ENCODE measurements at regions not wholly inside any gene's neighbourhood (a gene's known extent, or its start where the extent isn't known, plus 50 kb on each side); places are given as distances from the start of the nearest gene placed in this dataset.
"Not testable (repeated sequence)": the region's sequence is repeated elsewhere in the genome, so short reads cannot be mapped to it uniquely, and the experiment has no call there.

DNA sequence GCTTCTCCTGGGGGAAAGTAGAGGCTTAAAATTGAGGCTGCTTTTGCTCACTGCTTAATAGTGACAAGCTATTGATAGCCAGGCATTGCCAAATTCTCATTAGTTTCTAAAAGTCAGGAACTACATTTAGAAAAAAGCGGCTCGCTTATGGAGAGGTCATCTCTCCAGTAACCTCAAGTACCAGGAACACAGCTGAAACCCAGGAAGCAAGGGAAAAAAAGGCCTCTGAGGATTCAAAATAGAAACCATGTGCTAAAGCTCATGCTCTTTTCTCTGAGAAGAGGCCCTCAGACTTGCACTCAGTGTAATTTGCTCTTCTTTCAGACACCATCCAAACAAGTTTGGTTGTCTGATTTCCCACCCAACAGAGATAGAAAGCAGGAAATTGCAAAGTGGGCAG is 261.4 kb upstream of the USP25 start:
- TF ChIP-seq POLR2AphosphoS5 (IDR thresholded peaks at IDR 0.05; ENCODE audit: low read depth, low read length), result no peak
- TF ChIP-seq TAF1 (IDR thresholded peaks at IDR 0.05; ENCODE audit: borderline replicate concordance, low read depth, low read length), result no peak
- TF ChIP-seq POLR2A (IDR thresholded peaks at IDR 0.05; ENCODE audit: low read depth, low read length), result no peak
- FAIRE-seq (no peak), DNase-seq (ENCODE audit: insufficient read length) (no peak)

DNA sequence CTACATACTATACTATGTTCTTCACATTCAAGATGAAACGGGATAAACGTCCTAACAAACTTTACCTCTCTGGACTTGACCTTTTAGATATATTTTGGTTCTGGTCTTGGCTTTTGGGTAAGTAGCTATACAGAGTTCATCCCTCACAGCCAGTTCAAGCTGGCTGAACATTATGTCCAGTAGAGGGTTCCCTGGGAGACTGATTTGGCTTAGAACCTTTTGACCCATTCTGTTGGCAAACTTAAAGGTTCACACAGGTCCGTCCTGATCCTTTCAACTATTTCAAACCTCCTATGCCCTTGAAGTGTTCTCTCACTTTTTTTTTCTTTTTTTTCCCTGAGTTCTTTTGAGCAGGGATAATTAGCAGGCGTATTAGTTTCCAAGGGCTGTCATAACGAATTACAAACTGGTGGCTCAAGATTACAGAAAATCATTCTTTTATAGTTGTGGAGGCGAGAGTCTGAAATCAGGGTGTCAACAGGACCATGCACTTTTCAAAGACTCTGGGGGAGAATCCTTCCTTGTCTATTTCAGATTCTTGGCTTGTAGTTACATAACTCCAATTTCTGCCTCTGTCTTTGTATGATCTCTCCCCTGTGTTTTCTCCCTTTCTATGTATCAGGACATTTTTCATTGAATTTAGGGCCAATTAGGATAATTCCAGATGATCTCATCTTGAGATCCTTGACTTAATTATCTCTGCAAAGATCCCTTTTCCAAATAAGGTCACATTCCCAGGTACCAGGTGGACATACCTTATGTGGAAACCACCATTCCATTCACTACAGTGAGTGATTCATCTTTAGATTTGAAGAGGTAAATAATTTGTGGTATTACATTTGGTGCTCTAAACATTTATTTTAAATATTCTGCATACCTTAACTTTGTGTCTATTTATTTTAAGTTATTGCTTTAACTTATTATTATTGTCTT is 257.4 kb upstream of the USP25 start:
- no peak for DNase-seq (ENCODE audit: insufficient read length)
- FAIRE-seq, result no peak
- TF ChIP-seq TAF1 (IDR thresholded peaks at IDR 0.05; ENCODE audit: borderline replicate concordance, low read depth, low read length) (no peak), POLR2A (IDR thresholded peaks at IDR 0.05; ENCODE audit: low read depth, low read length) (no peak), POLR2AphosphoS5 (IDR thresholded peaks at IDR 0.05; ENCODE audit: low read depth, low read length) (no peak)

DNA sequence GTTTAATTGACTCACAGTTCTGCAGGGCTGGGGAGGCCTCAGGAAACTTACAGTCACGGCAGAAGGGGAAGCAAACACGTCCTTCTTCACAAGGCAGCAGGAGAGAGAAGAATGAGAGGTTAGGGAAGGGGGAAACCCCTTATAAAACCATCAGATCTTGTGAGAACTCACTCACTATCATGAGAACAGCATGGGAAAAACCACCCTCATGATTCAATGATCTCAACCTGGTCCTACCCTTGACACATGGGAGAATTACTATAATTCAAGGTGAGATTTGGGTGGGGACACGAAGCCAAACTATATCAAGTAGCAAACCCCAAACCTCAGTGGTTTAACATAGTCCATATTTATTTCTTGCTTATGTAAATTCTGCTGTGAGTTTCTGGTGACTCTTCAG is 252.0 kb upstream of the USP25 start:
- not testable (repeated sequence) for DNase-seq (ENCODE audit: insufficient read length); FAIRE-seq

DNA sequence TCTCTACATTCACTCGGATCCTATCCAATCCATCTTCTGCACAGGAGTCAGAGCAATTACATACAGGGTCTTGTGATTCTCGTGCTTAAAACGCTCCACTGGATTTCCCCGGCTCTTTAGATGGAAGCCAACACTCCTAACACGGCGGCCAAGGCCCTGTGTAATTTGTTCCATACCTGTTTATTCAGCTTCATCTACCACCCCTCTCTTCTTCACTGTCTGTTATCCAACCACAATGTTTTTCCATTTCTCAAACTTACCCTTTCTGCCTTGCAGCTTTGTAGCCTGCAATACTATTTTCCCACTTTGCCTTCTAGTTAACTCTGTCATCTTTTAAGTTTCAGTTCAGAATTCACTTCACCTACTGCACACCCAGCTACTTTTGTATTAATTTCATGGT is 249.6 kb upstream of the USP25 start:
- TF ChIP-seq POLR2A (IDR thresholded peaks at IDR 0.05; ENCODE audit: low read depth, low read length), result no peak
- no peak for TF ChIP-seq TAF1 (IDR thresholded peaks at IDR 0.05; ENCODE audit: borderline replicate concordance, low read depth, low read length)
- no peak for TF ChIP-seq POLR2AphosphoS5 (IDR thresholded peaks at IDR 0.05; ENCODE audit: low read depth, low read length)
- no peak for DNase-seq (ENCODE audit: insufficient read length)

DNA sequence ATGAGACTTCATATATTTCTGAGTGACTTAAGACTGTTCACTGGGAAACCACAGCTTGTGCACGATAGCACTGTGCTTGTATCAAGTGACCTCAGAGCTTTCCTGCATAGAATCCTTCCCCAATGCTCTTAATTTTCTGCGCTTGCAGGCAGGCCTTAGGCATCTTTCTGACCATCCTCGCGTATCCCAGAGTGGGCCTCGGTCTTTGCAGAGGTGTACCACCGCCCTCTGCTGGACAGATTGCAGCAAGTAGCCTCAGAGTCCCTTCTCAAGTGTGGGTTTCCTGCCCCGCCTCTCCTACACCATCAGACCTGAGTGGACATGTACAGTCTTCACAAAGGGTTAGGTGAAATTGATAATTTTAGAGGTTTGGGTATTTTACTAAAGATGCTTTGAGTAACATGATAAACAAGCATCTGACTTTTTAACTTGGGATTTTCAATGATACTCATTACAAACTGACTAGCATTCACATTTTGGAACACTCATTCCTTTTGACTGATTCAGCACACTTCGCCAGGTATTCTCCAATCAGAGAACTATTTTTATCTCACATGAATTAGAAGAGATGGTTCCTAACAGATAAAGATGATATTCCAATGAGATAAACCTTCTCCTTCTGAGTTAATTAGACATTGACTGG is 246.5 kb upstream of the USP25 start:
- FAIRE-seq, result peak; percentile 88
- DNase-seq (ENCODE audit: insufficient read length), result peak; percentile 13
- TF ChIP-seq POLR2A (IDR thresholded peaks at IDR 0.05; ENCODE audit: low read depth, low read length) (no peak), POLR2AphosphoS5 (IDR thresholded peaks at IDR 0.05; ENCODE audit: low read depth, low read length) (no peak), TAF1 (IDR thresholded peaks at IDR 0.05; ENCODE audit: borderline replicate concordance, low read depth, low read length) (no peak)

More for the DNA sequence above, 249.6 kb upstream of the USP25 start:
- FAIRE-seq, result peak; percentile 77

DNA sequence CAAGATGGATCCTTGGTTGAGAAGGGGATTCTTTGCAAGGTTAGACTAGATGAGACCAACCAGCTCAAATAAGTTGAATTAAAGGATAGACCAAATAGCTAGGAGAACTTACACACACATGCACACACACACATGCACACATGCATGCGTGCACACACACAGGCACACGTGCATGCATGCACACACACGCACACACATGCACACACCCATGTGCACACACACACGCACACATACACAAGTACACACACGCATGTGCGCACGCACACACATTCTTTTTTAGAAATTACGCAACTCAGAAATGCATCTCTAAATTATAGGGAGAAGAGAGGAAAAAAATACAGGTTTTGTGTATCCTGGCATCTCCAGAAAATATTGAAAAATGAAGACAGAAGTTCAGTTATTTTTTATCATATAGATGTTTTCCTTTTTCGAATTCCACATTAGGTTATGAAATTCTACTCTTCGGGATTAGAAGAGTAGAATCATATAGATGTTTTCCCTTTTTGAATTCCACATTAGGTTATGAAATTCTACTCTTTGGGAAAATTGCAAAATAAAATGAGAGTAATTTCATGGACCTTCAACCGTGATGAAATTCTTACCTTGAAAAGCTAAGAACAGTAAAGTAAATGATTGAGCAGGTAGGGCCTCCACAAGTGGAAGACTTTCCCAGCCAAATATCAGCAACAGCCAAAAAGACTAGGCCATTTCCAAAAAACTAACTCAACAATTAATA is 243.2 kb upstream of the USP25 start:
- FAIRE-seq, result no peak
- no peak for DNase-seq (ENCODE audit: insufficient read length)
- TF ChIP-seq POLR2A (IDR thresholded peaks at IDR 0.05; ENCODE audit: low read depth, low read length), result no peak
- no peak for TF ChIP-seq POLR2AphosphoS5 (IDR thresholded peaks at IDR 0.05; ENCODE audit: low read depth, low read length)
- no peak for TF ChIP-seq TAF1 (IDR thresholded peaks at IDR 0.05; ENCODE audit: borderline replicate concordance, low read depth, low read length)

DNA sequence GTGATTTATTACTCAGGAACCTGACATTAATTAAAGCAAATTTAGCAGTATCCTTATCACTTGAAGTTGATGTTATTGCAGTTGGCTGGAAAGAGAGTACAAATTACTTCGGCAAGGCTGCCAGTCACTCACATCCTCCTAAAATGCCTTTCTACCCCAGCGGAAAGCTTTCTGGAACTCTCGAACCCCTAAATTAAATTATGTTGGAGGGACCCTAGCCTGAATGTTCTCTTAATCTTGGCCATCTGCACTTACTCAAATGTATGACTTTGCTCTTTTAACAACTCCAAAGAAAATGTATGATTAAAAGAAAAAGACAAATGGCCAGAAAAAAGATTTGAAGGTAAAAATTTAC is 242.6 kb upstream of the USP25 start:
- FAIRE-seq (no peak), DNase-seq (ENCODE audit: insufficient read length) (no peak)
- TF ChIP-seq POLR2A (IDR thresholded peaks at IDR 0.05; ENCODE audit: low read depth, low read length), result no peak
- TF ChIP-seq TAF1 (IDR thresholded peaks at IDR 0.05; ENCODE audit: borderline replicate concordance, low read depth, low read length), result no peak
- no peak for TF ChIP-seq POLR2AphosphoS5 (IDR thresholded peaks at IDR 0.05; ENCODE audit: low read depth, low read length)

DNA sequence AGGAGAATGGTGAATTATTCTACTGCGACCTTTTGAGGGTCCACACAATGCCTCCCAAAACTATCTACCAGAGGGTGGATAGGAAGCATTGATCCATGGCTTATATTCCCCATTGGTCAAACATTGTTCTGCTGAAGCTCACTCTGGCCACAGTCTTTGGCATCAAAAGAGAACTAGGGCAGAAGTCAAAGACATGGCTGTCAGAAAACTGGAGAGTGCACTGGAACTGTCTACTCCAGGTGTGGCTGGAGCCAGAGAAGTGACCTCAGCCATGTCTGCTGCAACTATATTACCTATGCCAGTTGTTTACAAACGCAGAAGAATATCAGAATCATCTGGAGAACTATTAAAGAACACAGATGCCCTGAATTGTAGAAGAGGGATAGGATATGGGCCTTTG is 238.7 kb upstream of the USP25 start:
- TF ChIP-seq POLR2AphosphoS5 (IDR thresholded peaks at IDR 0.05; ENCODE audit: low read depth, low read length) (no peak), POLR2A (IDR thresholded peaks at IDR 0.05; ENCODE audit: low read depth, low read length) (no peak), TAF1 (IDR thresholded peaks at IDR 0.05; ENCODE audit: borderline replicate concordance, low read depth, low read length) (no peak)
- DNase-seq (ENCODE audit: insufficient read length) (no peak), FAIRE-seq (no peak)

DNA sequence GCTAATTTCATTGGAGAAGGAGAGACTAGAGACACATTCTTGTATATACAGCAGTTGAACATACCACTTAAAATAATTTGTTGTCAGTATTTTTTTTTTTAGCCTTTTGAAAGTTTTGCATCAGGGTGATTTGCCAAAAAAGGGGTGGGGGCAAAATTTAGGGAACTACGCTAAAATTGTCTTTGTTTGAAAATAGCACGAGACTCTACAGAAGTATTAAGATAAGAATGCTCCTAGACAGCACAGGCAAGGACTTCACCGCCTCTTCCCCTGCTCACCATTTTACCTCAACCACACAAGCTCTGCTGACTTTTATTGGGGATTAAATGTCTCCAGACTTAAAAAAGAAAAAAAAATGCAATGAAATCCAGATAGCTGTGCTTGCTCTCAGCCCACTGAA is 236.1 kb upstream of the USP25 start:
- no peak for FAIRE-seq
- no peak for TF ChIP-seq TAF1 (IDR thresholded peaks at IDR 0.05; ENCODE audit: borderline replicate concordance, low read depth, low read length)
- TF ChIP-seq POLR2A (IDR thresholded peaks at IDR 0.05; ENCODE audit: low read depth, low read length), result no peak
- no peak for TF ChIP-seq POLR2AphosphoS5 (IDR thresholded peaks at IDR 0.05; ENCODE audit: low read depth, low read length)
- no peak for DNase-seq (ENCODE audit: insufficient read length)

DNA sequence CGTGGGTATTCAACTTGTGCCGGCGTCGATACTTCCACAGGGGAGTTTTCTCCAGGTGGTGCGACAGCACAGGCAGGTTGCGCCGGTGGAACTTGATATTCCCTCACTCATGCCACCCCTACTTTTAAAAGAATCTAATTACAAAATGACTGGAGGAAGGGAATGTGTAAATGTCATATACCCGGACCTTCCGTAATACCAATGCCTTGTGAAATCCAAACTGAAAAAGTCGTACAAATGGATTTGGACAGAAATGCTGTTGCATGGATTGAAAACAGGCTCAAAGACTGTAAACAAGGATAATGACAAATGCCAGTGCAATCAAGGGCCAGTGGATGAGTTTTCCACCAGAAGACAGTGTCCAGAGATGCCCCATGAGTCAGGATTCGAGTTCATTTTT is 235.3 kb upstream of the USP25 start:
- TF ChIP-seq POLR2A (IDR thresholded peaks at IDR 0.05; ENCODE audit: low read depth, low read length) (no peak), TAF1 (IDR thresholded peaks at IDR 0.05; ENCODE audit: borderline replicate concordance, low read depth, low read length) (no peak), POLR2AphosphoS5 (IDR thresholded peaks at IDR 0.05; ENCODE audit: low read depth, low read length) (no peak)
- no peak for FAIRE-seq
- DNase-seq (ENCODE audit: insufficient read length), result no peak

DNA sequence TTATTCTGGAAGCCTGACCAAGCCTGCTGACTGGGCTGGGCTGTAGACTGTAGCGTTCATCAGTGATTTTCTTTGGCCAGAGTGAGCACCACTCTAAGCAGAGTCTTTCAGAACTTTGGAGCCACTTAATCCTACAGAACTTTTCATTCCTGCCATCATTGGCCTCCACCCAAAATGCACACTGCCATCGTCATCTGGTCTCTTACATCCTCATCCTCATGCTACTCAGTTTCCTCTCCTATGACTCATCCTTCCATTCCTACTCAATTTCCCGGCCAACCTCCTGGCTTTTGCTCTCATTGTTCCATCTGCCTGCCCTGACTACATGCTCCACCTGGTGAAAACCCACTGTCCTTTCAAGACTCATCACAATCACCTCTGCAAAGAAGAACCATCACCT is 233.8 kb upstream of the USP25 start:
- FAIRE-seq (no peak), DNase-seq (ENCODE audit: insufficient read length) (no peak)
- TF ChIP-seq TAF1 (IDR thresholded peaks at IDR 0.05; ENCODE audit: borderline replicate concordance, low read depth, low read length), result no peak
- no peak for TF ChIP-seq POLR2A (IDR thresholded peaks at IDR 0.05; ENCODE audit: low read depth, low read length)
- no peak for TF ChIP-seq POLR2AphosphoS5 (IDR thresholded peaks at IDR 0.05; ENCODE audit: low read depth, low read length)

Measured in GM12892 (cell line).